HG03064 (cell line): ENCODE measurements at regions not wholly inside any gene's neighbourhood (a gene's known extent, or its start where the extent isn't known, plus 50 kb on each side); places are given as distances from the start of the nearest gene placed in this dataset.
"Not testable (repeated sequence)": the region's sequence is repeated elsewhere in the genome, so short reads cannot be mapped to it uniquely, and the experiment has no call there.

Source experiments
- ATAC-seq: cut with Tn5 transposase; IDR thresholded peaks from one replicate; pipeline ENCODE4 v1.9.1; 2021; ENCODE audit warnings: low read depth; ENCODE audit not compliant: unreplicated experiment

GRCh38 chr11:112310848-112311247, 50.2 kb upstream of the PLET1 start:
- ATAC-seq: no peak

GRCh38 chr11:112315057-112315720, 54.5 kb upstream of the PLET1 start:
- ATAC-seq: no peak

- no peak for ATAC-seq
Observed at GRCh38 chr11:112315861-112316739, 55.4 kb upstream of the PLET1 start.

- ATAC-seq: no peak
Observed at GRCh38 chr11:112316971-112317370, 56.3 kb upstream of the PLET1 start.

- no peak for ATAC-seq
Observed at GRCh38 chr11:112318184-112318591, 57.5 kb upstream of the PLET1 start.

GRCh38 chr11:112318661-112319060, 58.0 kb upstream of the PLET1 start:
- ATAC-seq: no peak

- no peak for ATAC-seq
Observed at GRCh38 chr11:112320668-112321067, 60.0 kb upstream of the PLET1 start.

GRCh38 chr11:112321501-112322172, 61.0 kb upstream of the PLET1 start:
- no peak for ATAC-seq

- no peak for ATAC-seq
Observed at GRCh38 chr11:112322173-112322790, 61.6 kb upstream of the PLET1 start.

GRCh38 chr11:112334381-112334780, 73.7 kb upstream of the PLET1 start:
- no peak for ATAC-seq

- ATAC-seq: no peak
Observed at GRCh38 chr11:112336356-112336886, 75.8 kb upstream of the PLET1 start.

GRCh38 chr11:112339566-112339965, 78.9 kb upstream of the PLET1 start:
- ATAC-seq: no peak

GRCh38 chr11:112343368-112344039, 82.8 kb upstream of the PLET1 start:
- ATAC-seq: no peak

GRCh38 chr11:112344040-112344413, 83.4 kb upstream of the PLET1 start:
- ATAC-seq: no peak

- ATAC-seq: no peak
Observed at GRCh38 chr11:112345166-112345565, 84.5 kb upstream of the PLET1 start.

GRCh38 chr11:112345706-112346105, 85.0 kb upstream of the PLET1 start:
- no peak for ATAC-seq

- no peak for ATAC-seq
Observed at GRCh38 chr11:112346586-112346985, 85.9 kb upstream of the PLET1 start.

GRCh38 chr11:112348480-112349029, 87.9 kb upstream of the PLET1 start:
- no peak for ATAC-seq

GRCh38 chr11:112351423-112351822, 90.8 kb upstream of the PLET1 start:
- ATAC-seq: not testable (repeated sequence)

GRCh38 chr11:112352907-112353306, 92.2 kb upstream of the PLET1 start:
- ATAC-seq: no peak
